HG02884 (cell line): ENCODE measurements at regions not wholly inside any gene's neighbourhood (a gene's known extent, or its start where the extent isn't known, plus 50 kb on each side); places are given as distances from the start of the nearest gene placed in this dataset.
"Not testable (repeated sequence)": the region's sequence is repeated elsewhere in the genome, so short reads cannot be mapped to it uniquely, and the experiment has no call there.

Source experiments
- ATAC-seq: cut with Tn5 transposase; IDR thresholded peaks from one replicate; pipeline ENCODE4 v1.9.1; 2021; ENCODE audit warnings: mild to moderate bottlenecking, moderate library complexity; ENCODE audit not compliant: unreplicated experiment

DNA sequence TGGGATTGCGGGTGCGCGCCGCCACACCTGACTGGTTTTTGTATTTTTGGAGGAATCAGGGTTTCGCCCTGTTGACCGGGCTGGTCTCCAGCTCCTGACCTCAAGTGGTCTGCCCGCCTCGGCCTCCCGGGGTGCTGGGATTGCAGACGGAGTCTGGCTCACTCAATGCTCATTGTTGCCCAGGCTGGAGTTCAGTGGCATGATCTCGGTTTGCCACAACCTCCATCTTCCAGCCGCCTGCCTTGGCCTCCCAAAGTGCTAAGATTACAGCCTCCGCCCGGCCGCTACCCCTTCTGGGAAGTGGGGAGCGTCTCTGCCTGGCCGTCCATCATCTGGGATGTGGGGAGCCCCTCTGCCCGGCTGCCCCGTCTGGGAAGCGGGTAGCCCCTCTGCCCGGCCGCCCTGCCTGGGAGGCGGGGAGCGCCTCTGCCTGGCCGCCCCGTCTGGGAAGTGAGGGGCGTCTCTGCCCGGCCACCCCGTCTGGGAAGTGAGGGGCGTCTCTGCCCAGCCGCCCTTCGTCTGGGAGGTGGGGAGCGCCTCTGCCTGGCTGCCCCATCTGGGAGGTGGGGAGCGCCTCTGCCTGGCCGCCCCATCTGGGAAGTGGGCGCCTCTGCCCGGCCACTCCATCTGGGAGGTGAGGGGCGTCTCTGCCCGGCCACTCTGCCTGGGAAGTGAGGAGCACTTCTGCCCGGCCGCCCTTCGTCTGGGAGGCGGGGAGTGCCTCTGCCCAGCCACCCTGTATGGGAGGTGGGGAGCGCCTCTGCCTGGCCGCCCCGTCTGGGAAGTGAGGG is 381.8 kb upstream of the MIS18BP1 start:
- ATAC-seq = not testable (repeated sequence)

DNA sequence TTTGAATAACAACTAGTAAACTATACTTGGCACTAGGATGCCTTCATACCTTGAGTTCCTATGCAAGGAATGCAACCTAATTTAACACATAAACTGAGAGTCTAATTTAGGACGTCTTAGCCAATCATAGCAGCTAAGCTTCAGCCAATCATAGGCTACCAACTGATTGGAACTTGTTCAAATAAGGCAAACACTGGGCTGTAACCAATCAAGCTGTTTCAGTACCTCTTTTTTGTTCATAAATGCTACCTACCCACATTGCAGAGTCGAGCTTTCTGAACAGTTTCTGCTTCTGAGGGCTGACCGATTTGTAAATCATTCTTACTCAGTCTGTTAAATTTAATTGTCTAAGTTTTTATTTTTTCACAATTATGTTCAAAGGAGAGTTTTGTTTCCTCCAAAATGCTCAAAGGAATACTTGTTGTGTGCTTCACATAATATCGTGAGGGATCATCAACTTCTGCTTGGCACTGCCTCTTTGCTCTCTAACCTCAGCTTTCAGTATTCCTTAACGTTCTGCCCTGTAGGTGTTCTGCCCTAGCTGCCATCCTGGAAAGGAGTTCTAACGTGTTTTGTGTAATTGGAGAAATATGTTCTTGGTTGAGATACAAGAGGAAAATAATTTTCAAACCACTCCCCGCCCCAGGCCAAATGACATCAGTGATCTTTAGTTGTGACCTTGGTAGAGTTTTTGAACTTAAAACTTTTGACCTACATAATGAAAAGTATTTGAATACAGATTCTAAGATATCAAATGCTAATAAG is 380.4 kb upstream of the MIS18BP1 start:
- no peak for ATAC-seq

DNA sequence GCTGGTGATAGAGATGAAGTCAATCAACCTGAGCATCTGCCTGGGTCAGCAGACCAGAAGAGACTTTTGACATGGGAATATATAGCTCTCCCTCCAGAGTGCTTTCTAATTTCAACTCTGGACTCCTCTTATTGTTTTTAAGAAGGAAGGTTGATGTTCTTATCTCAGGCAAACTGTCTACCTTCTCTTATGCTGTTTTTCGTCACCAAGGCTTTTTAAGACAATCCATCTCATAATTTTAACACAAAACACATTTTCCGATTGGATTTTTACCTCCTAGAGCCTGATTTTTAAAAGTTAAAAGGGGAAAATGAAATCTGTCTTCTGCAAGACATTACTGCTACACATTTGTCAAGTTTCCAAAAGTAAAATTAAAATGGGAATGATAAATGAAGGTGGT is 368.7 kb upstream of the MIS18BP1 start:
- no peak for ATAC-seq

DNA sequence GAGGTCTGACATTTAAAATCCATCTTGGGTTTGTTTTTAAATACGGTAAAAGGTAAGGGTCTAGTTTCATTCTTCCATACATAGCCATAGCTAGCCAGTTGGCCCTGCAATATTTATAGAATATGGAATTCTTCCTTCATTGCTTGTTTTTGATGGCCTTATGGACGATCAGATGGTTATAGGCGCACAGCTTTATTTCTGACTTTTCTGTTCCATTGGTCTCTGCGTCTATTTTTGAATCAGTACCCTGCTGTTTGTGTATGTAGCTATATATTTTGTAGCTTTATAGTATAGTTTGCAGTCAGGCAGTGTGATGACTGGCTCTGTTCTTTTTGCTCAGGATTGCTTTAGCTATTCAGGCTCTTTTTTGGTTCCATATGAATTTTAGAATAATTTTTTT is 366.8 kb upstream of the MIS18BP1 start:
- no peak for ATAC-seq

DNA sequence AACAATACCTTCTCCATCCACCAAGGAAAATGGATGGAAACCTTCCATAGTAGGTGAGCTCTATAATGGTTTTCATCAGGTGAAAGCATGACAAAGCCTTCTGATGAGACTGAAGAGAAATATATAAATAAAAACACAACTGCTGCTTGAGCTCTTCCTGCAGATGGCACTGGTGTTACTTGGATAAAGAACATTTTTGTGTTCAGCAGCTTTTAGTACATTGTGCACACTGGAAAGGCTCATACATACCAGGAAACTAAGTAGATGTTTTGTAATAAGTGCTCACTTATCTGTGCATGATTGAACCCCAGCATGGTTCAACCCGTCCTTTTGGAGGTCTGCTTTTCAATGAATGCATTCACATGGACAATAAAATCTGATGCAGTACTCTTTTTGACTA is 357.3 kb upstream of the MIS18BP1 start:
- ATAC-seq = no peak

DNA sequence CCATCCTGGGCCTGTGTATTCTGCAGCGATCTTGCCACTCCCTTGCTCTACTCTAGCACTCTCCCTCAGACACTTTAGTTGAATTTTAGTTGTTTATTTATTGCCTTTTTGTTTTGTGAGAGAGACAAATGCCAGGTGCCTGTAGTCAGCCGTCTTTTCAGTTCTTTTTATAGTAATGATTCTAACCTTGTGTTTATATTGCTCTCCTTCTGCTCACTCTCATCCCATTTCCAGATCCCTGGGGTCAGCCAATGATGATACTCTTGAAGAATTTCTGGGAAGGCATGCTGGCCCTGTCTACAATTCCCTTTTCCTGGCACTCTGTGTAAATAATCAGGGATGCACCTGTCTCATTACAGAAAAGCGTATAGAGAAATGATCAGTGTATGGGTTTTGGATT is 334.1 kb upstream of the MIS18BP1 start:
- ATAC-seq = no peak

DNA sequence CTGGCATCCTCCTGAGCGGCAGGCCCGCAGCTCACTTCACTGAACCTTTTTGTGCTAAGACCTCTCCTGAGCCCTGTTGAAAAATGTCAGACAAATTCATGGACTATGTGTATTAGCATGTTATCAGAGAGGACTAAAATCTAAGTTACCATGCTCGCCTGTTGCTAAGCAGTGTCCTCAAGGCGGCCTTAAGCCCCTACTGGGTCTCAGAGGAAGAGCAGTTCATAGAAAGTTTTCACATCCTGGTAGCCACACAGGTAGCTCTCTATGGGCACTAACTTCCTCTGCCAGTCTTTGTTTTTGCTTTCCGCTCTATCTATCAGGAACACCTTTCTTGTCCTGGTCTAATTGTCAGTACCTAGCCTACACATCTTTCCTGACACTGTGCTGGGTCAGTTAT is 306.6 kb upstream of the MIS18BP1 start:
- ATAC-seq = no peak

DNA sequence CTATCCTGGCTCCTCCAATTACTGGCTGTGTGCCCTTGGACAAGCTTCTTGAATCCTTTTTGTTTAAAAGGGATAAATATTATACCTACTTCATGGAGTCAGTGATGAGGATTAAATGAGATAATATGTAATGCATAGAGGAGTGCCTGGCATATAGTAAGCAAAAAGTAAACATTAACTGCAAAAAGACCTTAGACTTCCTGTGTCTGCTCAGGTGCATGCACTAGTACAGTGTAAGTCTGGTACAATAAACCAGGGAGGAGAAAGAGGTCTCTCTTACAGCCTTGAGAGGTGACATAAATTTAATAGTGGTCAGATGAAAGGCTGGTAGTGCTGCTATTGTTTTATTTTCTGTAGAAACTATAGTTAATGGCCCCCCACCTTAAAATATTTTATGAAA is 305.2 kb upstream of the MIS18BP1 start:
- no peak for ATAC-seq

DNA sequence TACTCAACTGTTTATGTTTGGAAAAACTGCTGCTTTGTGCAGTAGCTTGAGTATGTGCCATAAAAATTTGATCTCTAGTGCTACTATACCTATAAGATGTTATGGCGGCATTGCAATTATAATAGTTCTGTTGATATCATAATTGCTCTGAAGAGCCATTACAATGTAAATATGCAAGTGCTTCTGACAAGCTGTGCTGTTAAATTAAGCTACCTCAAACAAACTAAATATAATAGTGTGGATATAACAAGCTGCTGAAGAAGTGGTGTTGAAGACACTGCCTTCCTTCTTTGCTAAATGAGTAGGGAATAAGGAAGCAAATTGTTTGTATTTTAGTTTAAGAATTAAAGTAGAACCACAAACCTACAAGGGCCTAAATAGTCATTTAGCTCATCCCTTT is 301.0 kb upstream of the MIS18BP1 start:
- no peak for ATAC-seq

DNA sequence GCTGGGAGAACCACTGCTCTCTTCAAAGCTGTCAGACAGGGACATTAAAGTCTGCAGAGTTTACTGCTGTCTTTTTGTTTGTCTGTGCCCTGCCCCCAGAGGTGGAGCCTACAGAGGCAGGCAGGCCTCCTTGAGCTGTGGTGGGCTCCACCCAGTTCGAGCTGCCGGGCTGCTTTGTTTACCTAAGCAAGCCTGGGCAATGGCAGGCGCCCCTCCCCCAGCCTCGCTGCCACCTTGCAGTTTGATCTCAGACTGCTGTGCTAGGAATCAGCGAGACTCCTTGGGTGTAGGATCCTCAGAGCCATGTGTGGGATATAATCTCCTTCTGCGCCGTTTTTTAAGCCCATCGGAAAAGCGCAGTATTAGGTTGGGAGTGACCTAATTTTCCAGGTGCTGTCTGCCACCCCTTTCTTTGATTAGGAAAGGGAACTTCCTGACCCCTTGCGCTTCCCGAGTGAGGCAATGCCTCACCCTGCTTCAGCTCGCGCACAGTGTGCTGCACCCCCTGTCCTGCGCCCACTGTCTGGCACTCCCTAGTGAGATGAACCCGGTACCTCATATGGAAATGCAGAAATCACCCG is 298.3 kb upstream of the MIS18BP1 start:
- not testable (repeated sequence) for ATAC-seq

DNA sequence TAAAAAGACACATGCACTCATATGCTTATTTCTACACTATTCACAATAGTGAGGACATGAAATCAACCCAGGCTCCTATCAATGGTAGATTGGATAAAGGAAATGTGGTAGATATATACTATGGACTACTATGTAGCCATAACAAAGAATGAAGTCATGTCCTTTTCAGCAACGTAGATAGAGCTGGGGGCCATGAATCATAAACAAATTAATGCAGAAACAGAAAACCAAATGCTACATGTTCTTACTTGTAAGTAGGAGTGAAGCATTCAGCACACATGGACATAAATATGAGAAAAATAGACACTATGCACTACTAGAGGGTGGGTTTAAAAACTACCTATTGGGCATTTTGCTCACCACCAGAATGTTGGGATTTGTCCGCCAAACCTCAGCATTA is 278.0 kb upstream of the MIS18BP1 start:
- ATAC-seq = no peak

DNA sequence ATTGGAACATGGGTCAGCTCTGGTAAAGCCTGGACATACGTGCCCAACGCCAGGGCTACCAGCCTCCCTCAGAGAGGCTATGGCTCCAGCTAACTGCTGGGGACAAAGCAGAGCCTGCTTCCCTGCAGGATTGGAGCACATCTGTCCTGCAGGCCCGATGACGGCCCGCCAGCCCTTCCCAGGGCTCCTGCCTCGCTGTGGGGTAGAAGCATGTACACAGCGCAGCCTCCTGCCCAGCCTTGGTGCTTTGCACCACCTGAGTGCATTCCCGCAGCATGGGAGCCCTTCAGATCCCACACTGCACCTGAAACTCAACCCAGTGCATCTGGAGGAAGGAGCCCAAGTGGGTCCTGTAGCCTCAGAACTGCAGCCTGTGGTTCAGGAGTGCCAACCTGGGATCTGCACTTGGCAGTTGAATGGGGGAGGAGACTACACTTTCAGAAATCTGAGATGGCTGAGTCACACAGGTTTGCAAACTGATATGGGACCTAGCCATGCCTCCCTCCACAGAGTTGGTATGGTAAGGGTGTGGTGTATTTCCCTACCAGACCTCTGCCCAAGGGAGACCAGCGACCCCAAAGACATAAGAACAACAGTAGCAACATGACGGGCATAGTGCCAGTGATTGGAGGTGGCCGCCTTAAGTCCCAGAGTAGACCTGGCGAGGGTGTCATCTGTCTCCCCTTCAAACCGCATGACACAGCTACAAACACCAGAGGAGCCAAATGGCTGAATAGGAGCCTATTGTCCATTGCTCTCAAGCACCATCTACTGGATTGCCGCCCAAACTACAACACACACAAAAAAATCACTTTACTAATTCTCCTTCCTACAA is 273.9 kb upstream of the MIS18BP1 start:
- ATAC-seq = peak; percentile 90

DNA sequence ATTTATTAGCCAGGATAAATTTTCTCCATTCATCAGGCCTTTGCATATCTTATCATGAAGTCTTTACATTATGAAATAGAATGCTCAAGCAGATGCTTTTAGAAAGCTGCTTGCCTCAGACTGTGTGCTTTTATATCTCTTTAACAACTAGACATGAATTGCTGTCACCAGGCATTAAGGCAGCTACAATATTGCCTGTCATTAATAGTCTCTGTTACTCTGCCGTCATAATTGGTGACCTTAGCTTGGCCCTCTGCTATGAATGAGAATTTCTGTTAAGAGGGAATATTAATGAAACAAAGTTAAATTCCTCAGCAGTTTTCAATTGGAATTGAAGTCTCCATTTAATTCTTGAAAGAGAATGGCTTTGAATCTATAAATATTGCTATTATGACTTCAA is 266.8 kb upstream of the MIS18BP1 start:
- no peak for ATAC-seq

DNA sequence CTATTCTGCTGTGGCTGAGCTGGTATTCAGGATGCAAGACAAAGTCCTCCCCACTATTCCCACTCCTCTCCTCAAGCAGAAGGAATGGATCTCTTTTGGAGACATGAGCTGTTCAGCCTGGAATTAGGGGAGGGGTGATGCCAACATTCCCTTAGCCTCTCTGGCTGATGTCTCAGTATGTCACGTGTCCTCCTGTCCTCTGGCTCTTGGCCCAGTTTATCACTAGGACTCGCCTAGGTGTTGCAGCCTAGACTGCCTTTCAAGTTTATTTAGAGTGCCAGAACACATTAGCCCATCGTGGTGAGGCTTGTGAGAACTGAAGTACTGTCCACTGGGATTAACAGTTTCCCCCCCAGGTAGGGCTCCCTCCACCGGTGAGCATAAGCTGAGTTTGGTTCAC is 239.9 kb upstream of the MIS18BP1 start:
- no peak for ATAC-seq

DNA sequence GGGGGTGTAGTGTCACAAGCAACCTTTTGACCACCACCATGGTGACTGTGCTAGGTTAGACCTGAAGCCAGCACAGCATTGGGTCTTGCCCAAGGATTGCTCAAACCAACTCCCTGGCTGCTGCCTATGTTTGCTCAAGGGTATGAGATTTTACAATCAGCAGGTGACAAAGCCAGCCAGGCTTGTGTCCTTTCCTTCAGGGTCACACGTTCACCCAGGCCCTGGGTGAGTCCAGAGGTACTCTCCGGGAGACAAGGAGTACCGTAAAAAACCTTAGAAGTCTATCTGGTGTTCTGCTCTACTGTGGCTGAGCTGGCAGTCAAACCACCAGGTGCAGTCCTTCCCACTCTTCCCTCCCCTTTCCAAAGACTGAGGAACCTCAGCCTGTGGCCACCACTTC is 238.9 kb upstream of the MIS18BP1 start:
- ATAC-seq = no peak

DNA sequence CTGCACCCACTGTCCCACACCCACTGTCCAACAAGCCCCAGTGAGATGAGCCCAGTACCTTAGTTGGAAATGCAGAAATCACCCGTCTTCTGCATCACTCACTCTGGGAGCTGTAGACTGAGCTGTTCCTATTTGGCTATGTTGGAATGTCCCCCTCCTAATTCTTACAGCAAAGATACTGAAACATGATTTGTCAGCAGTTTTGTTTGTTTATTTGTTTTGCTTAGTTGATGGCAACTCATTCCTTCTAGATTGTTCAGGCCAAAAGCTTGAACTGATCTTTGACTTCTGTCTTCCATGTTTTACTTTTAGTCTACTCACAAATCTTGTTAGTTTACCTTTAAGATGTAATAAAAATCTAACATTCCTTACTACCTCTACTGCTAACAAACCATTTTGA is 233.6 kb upstream of the MIS18BP1 start:
- no peak for ATAC-seq

DNA sequence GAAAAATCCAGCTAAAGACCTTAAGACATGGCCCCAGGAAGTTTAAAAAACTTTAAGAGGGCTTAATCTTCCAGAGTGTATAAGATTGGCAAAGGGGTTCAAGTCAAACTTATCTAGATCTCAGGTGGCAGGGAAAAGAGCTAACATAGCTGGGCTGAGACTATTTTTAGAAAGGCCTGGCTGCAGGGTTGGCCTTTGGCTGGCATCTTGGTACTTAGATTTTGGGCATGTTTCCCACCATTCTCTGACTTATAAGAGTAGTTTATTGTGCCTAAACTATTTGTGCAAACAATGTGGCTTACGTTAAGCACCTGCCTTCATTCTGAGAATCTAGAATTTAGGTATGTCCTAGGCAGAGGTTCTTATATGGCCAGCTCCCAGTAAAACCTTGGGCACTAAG is 214.0 kb upstream of the MIS18BP1 start:
- no peak for ATAC-seq

DNA sequence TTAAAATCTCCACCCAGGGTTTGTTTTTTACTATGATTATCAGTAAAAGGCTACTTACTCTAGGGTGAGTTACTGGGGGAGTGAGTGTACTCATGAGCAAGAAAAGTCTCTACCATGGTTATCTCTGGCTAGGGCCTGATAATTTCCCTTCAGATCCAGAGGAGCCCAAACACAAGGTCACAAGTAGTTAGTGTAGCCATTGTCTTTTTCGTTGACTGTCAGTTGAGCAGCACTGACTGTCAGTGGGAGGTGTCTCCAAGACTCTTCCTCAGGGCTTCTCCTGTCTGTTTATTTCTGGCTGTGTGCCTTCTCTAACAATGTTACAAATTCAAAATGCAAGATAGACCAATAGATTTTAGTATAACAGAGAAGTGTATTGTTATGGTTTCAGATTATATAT is 181.2 kb upstream of the MIS18BP1 start:
- ATAC-seq = no peak

DNA sequence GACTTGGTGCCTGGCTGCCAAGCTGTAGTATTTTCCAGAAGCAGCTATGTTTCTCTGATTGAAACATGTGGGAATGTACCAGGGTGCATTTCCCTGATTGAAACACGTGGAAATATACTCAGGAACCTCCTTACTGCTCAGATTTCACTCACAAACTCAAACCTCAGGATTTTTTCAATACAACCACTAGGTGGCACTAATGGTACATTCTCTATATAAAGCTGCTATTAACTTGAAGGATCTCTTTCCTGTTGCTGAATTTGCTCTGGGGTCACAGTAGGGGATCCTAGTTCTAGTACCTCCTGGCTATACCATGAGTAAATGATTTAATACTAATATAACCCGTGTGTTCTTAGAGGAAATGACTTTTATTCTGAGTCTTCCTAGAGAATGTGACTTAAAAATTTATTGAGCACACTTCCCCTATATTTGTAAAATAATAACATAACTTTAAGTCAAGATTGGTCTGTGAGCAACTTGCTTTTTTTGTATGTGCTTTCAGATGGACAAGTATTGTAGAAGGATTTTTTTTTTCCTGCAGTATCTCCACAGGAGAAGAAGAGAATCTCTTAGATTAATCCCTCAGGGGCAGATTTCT is 173.8 kb upstream of the MIS18BP1 start:
- ATAC-seq = peak; percentile 73

DNA sequence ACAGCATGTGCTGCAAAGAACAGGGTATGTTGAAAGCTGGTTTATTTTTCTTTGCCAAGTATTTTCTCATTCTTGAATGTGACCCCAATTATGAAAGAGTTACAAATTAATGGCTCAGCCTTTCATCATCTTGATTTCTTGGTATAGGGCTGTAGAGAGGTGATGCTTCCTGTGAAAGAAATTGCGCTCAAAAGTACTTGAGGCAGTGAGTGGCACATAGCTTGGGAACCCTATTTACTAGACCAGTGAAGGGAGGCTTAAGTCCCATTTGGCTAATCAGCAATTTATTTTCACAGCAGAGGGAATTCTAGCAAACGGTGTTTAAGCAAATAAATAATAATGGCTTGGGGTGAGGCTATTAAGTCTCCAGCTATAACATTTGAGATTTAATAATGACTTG is 153.9 kb upstream of the MIS18BP1 start:
- no peak for ATAC-seq
